ENCODE measurements at regions not wholly inside any gene's neighbourhood (a gene's known extent, or its start where the extent isn't known, plus 50 kb on each side); places are given as distances from the start of the nearest gene placed in this dataset.
A peak's percentile ranks its signal among the peaks of the same experiment; 100 is the strongest.
"Not testable (repeated sequence)": the region's sequence is repeated elsewhere in the genome, so short reads cannot be mapped to it uniquely, and the experiment has no call there.

GRCh38 chr14:37848985-37849621 is 253.7 kb downstream of the TTC6 start:
- no peak for DNase-seq

DNA sequence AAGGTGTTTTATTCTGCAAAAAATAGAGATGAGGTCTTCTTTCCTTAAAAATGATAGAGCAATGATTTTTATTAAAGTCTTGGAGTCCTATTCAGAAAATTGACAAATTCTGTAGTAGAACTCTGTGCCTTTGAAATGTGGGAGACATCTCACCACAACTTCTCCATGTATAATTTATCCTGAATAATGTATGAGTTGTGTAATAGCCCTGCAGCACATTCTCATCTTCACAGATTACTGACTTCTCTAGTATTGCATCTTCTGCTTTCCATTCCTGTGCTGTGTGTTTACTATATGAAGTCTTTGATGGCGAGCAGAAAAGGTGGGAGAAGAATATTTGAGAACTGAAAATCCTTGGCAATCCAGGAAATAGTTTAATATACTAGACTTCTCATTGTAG is 255.6 kb downstream of the TTC6 start:
- no peak for DNase-seq

DNA sequence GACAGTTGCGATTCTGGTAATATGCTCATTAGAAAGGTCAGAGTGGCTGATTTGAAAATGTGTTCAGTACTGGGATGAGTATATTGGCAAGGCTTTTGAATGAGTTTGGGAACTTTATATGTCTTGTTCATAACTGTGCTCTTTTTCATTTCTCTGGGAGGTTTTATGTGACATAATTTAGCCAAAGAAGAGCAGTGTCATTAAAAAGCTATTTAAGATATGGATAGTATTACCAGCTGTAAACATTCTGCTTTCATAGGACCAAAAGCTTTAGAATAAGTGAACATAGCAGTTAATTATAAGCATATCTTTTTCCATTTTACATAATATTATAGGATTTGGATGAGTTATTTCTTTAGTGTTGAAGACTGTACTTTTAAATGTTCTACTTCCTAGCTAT is 260.4 kb downstream of the TTC6 start:
- no peak for DNase-seq

DNA sequence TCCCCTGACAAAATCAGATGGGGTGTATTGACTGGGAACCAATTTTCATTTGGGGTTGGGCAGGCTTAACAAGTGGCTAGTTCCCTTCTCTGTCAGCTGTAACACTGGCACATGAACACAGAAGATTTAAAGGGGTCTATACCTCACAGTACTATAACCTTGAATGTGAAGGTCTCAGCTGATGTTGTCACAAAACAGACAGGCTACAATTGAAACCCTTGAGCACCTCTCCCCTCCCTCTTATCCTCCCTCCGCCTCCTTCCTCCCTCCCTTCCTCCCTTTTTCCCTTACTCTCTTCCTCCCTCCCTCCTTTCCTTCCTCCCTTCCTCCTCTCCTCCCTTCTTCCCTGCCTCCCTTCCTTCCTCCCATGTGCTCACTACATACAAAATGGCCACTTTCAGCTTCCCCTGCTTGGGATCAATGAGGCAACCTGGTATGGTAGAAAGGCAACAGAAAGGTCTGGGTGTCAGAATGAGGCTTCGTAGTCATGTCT is 262.4 kb downstream of the TTC6 start:
- DNase-seq: no peak

- no peak for DNase-seq
These were observed 263.3 kb downstream of the TTC6 start for GRCh38 chr14:37858733-37859132.

DNA sequence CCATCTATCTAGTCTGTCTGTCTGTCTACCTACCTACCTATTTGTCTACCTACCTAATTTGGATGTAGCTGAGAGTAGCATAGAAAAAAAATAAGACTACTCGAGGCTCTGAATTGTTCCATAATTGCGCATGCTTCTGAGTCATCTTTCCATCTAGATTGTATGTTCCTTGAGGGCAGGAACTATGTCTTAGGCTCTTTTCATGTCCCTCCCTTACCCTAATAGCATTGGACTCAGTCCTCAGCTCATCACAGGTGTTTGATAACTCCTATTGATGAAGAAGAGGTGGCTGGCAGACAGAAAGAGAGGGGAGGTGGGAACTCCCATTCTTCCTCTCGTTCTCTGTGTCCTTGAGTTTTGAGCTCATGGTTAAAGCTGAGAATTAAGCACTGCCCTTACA is 263.7 kb downstream of the TTC6 start:
- no peak for DNase-seq

- no peak for DNase-seq
These were observed 266.8 kb downstream of the TTC6 start for GRCh38 chr14:37862263-37862662.

GRCh38 chr14:37864128-37864527 is 268.7 kb downstream of the TTC6 start:
- no peak for DNase-seq

DNA sequence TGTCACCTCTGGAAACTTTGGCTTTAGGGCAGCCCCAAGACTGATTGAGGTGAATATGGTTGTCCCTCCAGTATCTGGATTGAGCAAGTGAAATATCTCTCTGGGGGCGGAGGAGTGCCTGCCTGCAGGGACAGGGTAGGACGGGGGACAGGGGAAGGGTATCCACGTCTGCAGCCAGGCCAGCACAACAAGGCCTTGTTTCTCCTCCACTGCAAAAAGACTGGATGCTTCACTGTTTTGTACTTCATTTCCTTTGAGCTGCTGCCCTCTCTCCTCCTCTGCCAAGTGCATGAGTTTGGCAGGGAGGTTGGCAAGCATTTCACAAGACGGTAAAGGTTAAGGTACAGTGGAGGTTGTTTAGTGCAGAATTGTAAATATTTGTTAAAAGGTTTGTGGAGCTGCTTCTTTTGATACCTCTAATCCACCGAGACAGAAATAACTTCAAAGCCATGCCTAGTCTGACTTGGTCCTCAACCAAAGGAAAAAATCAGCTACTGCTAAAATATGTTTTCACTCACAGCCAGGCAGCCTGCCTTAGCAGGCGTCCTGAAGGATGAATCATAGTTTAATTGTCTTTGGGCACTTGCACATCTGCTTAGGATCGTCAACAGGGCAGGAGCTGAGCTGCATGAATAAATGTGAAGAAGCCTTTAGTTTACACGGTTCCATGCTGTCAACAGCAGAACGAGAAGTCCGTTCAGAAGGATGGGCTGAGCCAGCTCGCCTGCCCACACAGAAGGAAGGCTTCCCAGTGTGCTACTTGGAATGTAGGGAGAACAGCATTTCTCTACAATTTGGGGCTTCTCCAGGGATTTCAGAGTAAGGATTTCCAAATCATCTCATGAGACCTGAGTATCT is 269.7 kb downstream of the TTC6 start:
- DNase-seq: no peak

GRCh38 chr14:37865719-37866549 is 270.5 kb downstream of the TTC6 start:
- no peak for DNase-seq

- DNase-seq: no peak
These were observed 274.2 kb downstream of the TTC6 start for GRCh38 chr14:37869633-37870032.

GRCh38 chr14:37870170-37870569 is 274.7 kb downstream of the TTC6 start:
- no peak for DNase-seq

DNA sequence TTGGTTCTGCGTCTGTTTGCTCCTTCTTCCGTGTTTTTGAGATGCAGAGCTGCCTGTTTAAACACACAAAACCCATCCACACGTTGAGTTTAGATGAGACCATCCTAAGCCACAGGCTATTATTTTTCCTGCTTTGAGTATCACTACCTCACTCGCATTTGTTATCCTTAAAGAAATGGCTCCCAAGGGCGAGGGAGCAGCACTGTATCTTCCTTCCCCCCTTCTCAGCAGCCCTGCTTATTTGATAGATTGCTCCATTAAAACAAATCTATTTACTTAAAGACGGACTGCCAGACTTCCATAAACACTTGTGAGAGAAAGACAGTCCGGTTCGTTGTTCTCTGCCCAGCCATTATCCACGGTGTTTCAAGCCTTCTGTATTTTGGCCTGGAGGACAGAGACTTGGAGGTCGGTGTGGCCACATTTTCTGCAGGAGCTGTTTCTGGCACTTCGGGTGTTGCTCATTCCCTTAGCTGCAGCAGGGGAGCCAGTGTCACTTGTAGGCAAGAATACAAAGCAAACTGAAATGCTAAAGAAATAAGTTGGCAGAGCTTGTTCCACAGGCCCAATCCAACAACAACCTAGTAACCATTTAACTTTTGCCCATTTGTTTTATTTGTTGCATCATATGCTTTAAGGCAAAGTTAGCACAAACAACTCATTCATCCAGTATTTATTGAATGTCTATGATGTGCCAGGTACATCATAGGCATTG is 275.4 kb downstream of the TTC6 start:
- no peak for DNase-seq

GRCh38 chr14:37874065-37874428 is 278.6 kb downstream of the TTC6 start:
- not testable (repeated sequence) for DNase-seq

- peak; percentile 77 for DNase-seq
These were observed 279.1 kb downstream of the TTC6 start for GRCh38 chr14:37874429-37875109.

DNA sequence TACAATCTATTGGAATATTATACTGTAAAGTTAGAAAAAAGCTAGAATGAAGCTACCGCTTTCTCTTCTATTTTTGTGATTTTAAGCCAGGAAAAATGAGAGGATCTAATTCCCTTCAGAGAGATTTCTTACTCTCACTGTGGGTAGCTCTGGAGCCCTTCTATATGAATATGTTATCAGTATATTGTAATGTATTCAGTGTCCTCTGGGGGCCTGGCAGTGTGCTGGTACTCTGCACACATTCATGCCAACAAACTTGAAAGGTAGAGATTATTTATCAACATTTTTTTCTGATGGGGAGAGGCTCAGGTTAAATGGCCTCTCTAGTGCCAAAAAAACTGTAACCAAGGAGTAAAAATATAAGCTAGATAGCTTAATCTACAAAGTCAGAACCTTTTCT is 292.8 kb downstream of the TTC6 start:
- DNase-seq: no peak

GRCh38 chr14:37889087-37889486 is 293.7 kb downstream of the TTC6 start:
- DNase-seq: no peak

GRCh38 chr14:37890095-37890494 is 294.7 kb downstream of the TTC6 start:
- DNase-seq: no peak

GRCh38 chr14:37891500-37891899 is 296.1 kb downstream of the TTC6 start:
- not testable (repeated sequence) for DNase-seq

DNA sequence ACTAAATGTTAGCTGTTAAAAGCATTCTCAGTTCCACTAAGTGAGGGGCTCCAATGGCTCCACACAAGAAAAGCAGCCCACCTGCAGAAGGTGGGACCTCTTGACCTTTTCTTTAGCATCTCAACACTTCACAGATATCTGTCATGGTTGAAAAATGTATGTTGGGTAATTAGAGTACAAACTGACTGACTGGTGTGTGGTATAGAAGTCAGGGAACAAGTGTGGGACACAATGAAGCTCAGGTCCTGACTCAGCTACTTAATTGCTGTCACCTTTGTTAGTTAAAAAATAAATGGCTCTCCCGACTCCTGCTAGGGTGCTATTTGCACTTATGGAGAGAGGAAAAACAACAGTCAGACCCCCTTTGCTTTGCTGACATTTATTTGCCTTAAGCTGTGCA is 299.0 kb downstream of the TTC6 start:
- DNase-seq: no peak

- DNase-seq: no peak
These were observed 303.9 kb downstream of the TTC6 start for GRCh38 chr14:37899365-37899764.

GRCh38 chr14:37900561-37900960 is 305.1 kb downstream of the TTC6 start:
- no peak for DNase-seq

All from stimulated activated CD4-positive, alpha-beta T cell treated with anti-CD3 and anti-CD28 coated beads, Interleukin-4, amount 100 ng/mL, for 24 hours (primary cell).